GM19372 (cell line): ENCODE measurements at regions not wholly inside any gene's neighbourhood (a gene's known extent, or its start where the extent isn't known, plus 50 kb on each side); places are given as distances from the start of the nearest gene placed in this dataset.
A peak's percentile ranks its signal among the peaks of the same experiment; 100 is the strongest.

ENCODE experiments used
- ATAC-seq: cut with Tn5 transposase; IDR thresholded peaks from one replicate; pipeline ENCODE4 v1.9.1; 2021; ENCODE audit warnings: mild to moderate bottlenecking, low read depth, moderate library complexity; ENCODE audit not compliant: unreplicated experiment

DNA sequence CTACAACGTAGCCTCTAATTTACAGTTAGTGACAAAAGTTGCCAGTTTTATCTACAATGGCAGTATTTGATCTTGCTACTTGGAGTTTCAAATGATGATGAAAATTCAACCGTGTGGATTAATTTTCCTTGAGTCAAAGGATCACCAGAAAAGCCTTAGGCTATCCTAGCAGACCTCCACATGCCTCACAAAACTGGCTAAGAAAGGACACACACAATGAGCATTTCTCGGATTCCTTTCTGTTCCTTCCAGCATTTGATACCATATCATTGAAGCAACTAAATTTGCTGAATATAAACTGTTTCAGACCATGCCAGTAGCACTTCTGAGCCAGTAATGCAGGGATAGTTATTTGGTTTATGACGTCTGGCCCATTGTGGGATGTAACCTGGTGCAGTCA, 587.4 kb upstream of the MDFIC2 start:
- no peak for ATAC-seq

- ATAC-seq, result no peak
Measured at GRCh38 chr3:70890020-70890394, 577.6 kb upstream of the MDFIC2 start.

- no peak for ATAC-seq
Measured at GRCh38 chr3:70889162-70890019, 577.0 kb upstream of the MDFIC2 start.

GRCh38 chr3:70885636-70886035, 573.2 kb upstream of the MDFIC2 start:
- ATAC-seq, result no peak

GRCh38 chr3:70882104-70882503, 569.7 kb upstream of the MDFIC2 start:
- ATAC-seq, result no peak

DNA sequence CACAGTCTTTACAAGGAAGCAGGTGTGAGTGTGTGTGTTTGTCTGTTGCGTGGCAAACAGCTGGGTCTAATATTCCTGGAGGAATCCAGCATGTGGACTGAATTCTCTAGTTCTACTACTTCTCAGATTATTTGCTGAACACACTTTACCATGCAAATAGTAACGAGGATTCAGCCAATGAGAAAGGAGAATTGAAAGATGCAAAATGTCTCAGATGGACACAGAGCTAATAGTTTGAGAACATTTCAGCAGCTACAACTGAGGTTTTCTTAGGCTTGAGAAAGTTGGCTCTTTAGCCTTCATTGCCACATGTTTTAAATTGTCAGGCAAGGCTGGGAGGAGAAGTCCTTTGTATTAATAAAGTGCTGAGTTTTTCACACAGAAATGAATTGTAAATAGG, 568.0 kb upstream of the MDFIC2 start:
- ATAC-seq, result no peak

GRCh38 chr3:70876154-70876553, 563.7 kb upstream of the MDFIC2 start:
- no peak for ATAC-seq

DNA sequence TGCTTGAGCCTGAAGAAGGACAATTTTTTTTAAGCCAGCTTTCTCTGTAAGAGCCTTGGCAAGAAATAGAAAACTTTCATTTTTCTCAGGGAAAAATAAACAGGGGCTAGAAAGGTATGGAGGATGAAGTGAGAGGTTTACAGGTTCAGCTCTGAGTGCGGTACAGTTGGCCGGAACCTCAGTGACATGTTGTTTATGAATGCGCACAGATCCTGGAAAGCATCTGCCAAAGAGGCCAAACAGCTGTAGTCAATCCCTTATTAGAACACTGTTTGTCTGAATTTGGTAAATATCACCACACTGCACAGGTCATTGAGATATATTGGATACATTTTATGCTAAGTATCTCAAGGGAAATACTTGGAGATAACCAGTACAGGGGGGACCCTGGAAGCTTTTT, 561.8 kb upstream of the MDFIC2 start:
- no peak for ATAC-seq

GRCh38 chr3:70873686-70874085, 561.2 kb upstream of the MDFIC2 start:
- no peak for ATAC-seq

DNA sequence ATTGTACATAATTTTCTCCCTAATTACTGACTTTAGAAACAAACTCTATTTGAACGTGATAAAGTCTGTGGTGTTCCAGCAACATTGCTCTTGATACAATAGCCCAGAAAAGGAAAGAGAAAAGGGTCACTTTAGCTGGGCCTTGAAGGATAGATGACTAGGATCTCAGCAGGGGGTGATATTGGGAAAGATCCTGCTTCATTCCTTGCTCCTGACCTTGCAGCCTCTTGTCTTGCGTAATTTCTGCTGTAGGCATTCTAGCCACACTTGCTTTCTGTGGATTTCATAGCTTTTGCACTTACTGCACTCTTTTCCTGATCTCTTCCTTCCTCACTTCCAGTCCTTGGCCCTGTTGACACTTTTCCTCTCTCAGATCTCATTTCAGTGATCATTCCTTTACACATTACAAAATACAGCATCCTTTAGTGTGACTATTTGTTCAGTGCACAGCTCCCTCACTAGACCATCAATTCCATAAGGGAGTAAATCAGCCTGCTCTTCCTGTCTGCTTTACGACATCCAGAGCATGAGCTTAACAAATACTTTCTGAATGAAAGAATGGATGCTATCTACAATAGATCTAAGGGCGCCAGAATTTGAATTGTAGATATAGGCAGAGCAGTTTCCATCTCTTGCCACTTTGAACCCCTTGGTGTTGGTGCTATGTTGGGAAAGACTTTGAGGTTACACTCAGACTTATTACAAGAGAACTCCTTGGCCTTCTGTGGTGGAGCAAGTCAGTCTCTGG, 559.6 kb upstream of the MDFIC2 start:
- ATAC-seq, result no peak

GRCh38 chr3:70870576-70870975, 558.1 kb upstream of the MDFIC2 start:
- no peak for ATAC-seq

GRCh38 chr3:70868561-70868960, 556.1 kb upstream of the MDFIC2 start:
- ATAC-seq, result no peak

- no peak for ATAC-seq
Measured at GRCh38 chr3:70863049-70863448, 550.6 kb upstream of the MDFIC2 start.

GRCh38 chr3:70861855-70862254, 549.4 kb upstream of the MDFIC2 start:
- no peak for ATAC-seq

GRCh38 chr3:70861234-70861633, 548.8 kb upstream of the MDFIC2 start:
- no peak for ATAC-seq

GRCh38 chr3:70857916-70858315, 545.5 kb upstream of the MDFIC2 start:
- no peak for ATAC-seq

DNA sequence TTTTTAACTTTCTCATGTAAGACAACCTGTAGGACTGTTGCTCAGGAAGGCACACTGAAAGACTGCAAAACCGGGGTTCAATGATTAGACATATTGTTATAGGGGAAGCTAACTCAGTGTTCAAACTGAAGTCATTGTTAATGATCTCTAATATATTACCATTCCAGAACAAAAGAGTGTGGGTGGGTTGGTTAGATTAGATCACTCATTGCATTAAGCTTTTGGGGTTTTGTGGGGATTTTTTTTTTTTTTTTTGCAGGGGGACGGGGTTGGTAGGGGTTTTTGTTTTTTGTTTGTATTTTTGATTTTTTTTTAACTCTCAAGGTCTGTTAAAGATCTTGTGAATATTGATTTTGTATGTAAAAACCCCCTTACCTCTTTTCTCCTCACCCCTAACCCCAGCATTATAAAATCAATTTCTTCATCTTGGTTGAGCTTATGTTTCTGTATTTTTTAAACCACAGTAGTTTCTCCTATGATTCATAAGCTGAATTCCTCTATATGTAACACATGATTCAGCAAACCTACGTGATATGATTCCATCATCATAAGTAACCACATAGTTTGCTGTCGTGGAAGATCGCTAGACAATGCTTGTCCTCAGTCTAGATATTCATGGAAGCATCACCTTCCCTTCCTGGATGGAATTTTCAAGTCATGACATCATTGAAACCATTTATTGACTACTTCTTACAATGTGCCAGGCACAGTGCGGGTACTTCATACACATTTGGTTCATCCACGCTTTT, 544.1 kb upstream of the MDFIC2 start:
- peak; percentile 44 for ATAC-seq

DNA sequence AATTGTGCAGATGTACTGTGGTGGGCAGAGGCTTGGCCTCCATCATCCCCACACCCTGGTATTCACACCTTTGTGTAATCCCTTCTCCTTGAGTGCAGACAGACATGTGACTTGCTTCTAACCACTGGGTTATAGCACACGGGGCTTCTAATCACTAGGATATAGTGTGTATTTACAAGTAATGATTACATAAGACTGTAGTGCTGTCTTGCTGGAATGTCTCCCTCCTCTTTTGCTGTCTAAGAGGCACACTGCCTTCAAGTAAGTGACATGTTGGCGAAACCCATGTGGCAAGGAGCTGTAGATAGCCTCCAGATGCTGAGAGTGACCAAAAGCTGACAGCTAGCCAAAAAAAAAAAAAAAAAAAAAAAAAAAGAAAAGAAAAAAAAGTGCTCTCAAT, 542.7 kb upstream of the MDFIC2 start:
- no peak for ATAC-seq

GRCh38 chr3:70854108-70854507, 541.7 kb upstream of the MDFIC2 start:
- ATAC-seq, result no peak

- no peak for ATAC-seq
Measured at GRCh38 chr3:70853161-70853944, 540.9 kb upstream of the MDFIC2 start.
